A673 (cell line): ENCODE measurements at regions not wholly inside any gene's neighbourhood (a gene's known extent, or its start where the extent isn't known, plus 50 kb on each side); places are given as distances from the start of the nearest gene placed in this dataset.

Experiments
- EZH2 ChIP-seq: fragments of 200-600 bp; sonication (generic); IDR thresholded peaks from 2 replicates; pipeline ENCODE4 v1.6.1; 2017; ENCODE audit warnings: borderline replicate concordance, low read depth, mild to moderate bottlenecking, mixed read lengths, antibody characterized with exemption, low read length; ENCODE audit not compliant: poor library complexity, severe bottlenecking
- TF ChIP-seq, protein P1 (sequence below): fragments of 300-800, 200-600 bp; sonication (generic); conservative IDR thresholded peaks from 2 replicates; pipeline ENCODE4 v1.5.1; 2017; ENCODE audit warnings: low read depth, mild to moderate bottlenecking, antibody characterized with exemption, low read length, moderate library complexity, mixed read lengths

DNA sequence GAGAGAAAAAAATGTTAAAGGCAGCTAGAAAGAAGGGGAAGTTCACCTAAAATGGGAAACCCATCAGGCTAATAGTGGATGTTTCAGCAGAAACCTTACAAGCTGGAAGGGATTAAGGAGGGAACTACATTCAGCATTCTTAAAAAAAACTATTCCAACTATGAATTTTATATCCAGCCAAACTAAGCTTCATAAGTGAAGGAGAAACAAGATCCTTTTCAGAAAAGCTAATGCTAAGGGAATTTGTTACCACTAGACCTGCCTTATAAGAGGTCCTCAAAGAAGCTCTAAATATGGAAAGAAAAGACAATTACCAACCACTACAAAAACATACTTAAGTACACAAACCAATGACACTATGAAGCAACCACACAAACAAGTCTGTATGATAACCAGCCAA, 59.2 kb upstream of the SLC35F1 start:
- TF ChIP-seq, protein P1, sequence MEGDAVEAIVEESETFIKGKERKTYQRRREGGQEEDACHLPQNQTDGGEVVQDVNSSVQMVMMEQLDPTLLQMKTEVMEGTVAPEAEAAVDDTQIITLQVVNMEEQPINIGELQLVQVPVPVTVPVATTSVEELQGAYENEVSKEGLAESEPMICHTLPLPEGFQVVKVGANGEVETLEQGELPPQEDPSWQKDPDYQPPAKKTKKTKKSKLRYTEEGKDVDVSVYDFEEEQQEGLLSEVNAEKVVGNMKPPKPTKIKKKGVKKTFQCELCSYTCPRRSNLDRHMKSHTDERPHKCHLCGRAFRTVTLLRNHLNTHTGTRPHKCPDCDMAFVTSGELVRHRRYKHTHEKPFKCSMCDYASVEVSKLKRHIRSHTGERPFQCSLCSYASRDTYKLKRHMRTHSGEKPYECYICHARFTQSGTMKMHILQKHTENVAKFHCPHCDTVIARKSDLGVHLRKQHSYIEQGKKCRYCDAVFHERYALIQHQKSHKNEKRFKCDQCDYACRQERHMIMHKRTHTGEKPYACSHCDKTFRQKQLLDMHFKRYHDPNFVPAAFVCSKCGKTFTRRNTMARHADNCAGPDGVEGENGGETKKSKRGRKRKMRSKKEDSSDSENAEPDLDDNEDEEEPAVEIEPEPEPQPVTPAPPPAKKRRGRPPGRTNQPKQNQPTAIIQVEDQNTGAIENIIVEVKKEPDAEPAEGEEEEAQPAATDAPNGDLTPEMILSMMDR: no peak
- no peak for TF ChIP-seq EZH2
